Liver (tissue), 8 donors: ENCODE measurements at regions not wholly inside any gene's neighbourhood (a gene's known extent, or its start where the extent isn't known, plus 50 kb on each side); places are given as distances from the start of the nearest gene placed in this dataset.

ENCODE experiments used
- DNase-seq: peaks from one replicate; pipeline ENCODE4 v3.0.0-alpha.2; 2017; ENCODE audit warnings: low spot score
- H3K27ac ChIP-seq, 2 donors: one replicate each; pipeline ENCODE4 v1.7.0; 2013; ENCODE audit warnings: inconsistent platforms in 2 of 2, low read length in 2 of 2, control low read depth in 1 of 2, low read depth in 1 of 2, mild to moderate bottlenecking in 1 of 2
- H3K27me3 ChIP-seq, 4 donors: one replicate each; pipeline versions ENCODE4 v1.6.1 to v1.7.0; 2013; ENCODE audit warnings: low read length in 3 of 4, inconsistent platforms in 1 of 4, mild to moderate bottlenecking in 1 of 4, moderate library complexity in 1 of 4; ENCODE audit not compliant: control insufficient read depth in 4 of 4, insufficient read depth in 4 of 4
- H3K36me3 ChIP-seq, 4 donors: one replicate each; pipeline versions ENCODE4 v1.6.1 to v1.7.0; 2013; ENCODE audit warnings: low read length in 3 of 4, mild to moderate bottlenecking in 3 of 4, low read depth in 1 of 4, moderate library complexity in 1 of 4; ENCODE audit not compliant: control insufficient read depth in 4 of 4, insufficient read depth in 3 of 4
- H3K4me1 ChIP-seq, 4 donors: one replicate each; pipeline versions ENCODE4 v1.6.1 to v1.7.0; 2013; ENCODE audit warnings: low read length in 3 of 4, mild to moderate bottlenecking in 3 of 4, moderate library complexity in 1 of 4; ENCODE audit not compliant: control insufficient read depth in 4 of 4, insufficient read depth in 4 of 4
- H3K4me3 ChIP-seq, 3 donors: one replicate each; pipeline versions ENCODE4 v1.6.1 to v1.7.0; 2013; ENCODE audit warnings: low read length in 3 of 3, control low read depth in 1 of 3, low read depth in 1 of 3, mild to moderate bottlenecking in 1 of 3
- H3K9ac ChIP-seq, 2 donors: one replicate each; pipeline ENCODE4 v1.7.0; 2013; ENCODE audit warnings: low read length in 2 of 2, mild to moderate bottlenecking in 2 of 2, moderate library complexity in 2 of 2, control low read depth in 1 of 2, low read depth in 1 of 2
- H3K9me3 ChIP-seq, 4 donors: one replicate each; pipeline versions ENCODE4 v1.6.1 to v1.7.0; 2013; ENCODE audit warnings: low read length in 3 of 4; ENCODE audit not compliant: control insufficient read depth in 4 of 4
- ATF3 ChIP-seq: IDR thresholded peaks from 2 replicates; pipeline ENCODE4 v1.6.1; 2016; ENCODE audit warnings: antibody characterized with exemption
- CTCF ChIP-seq: fragments of 150-350 bp; IDR thresholded peaks from 2 replicates; pipeline ENCODE4 v1.5.1; 2017; ENCODE audit warnings: improper control_type of control experiment, low read depth, low read length; ENCODE audit not compliant: missing input control
- EGR1 ChIP-seq, 2 donors: IDR thresholded peaks; 2 replicates each; pipeline ENCODE4 v1.6.1; 2016 to 2018; ENCODE audit warnings: antibody characterized with exemption in 2 of 2, low read depth in 2 of 2
- FOXA2 ChIP-seq: IDR thresholded peaks from 2 replicates; pipeline ENCODE4 v1.6.1; 2016; ENCODE audit warnings: antibody characterized with exemption
- GABPA ChIP-seq, 2 donors: IDR thresholded peaks in 1 of 2; conservative IDR thresholded peaks in 1 of 2; 2 replicates each; pipeline ENCODE4 v1.6.1; 2016; ENCODE audit warnings: antibody characterized with exemption in 2 of 2, mild to moderate bottlenecking in 1 of 2, moderate library complexity in 1 of 2
- HNF4G ChIP-seq: IDR thresholded peaks from 2 replicates; pipeline ENCODE4 v1.6.1; 2016; ENCODE audit warnings: antibody characterized with exemption
- MAX ChIP-seq: IDR thresholded peaks from 2 replicates; pipeline ENCODE4 v1.6.1; 2016; ENCODE audit warnings: antibody characterized with exemption
- NR2F2 ChIP-seq: IDR thresholded peaks from 2 replicates; pipeline ENCODE4 v1.6.1; 2016; ENCODE audit warnings: antibody characterized with exemption
- RXRA ChIP-seq, 2 donors: IDR thresholded peaks; 2 replicates each; pipeline ENCODE4 v1.6.1; 2017 to 2018; ENCODE audit warnings: antibody characterized with exemption in 2 of 2, mild to moderate bottlenecking in 1 of 2
- SP1 ChIP-seq: IDR thresholded peaks from 2 replicates; pipeline ENCODE4 v1.6.1; 2018; ENCODE audit warnings: antibody characterized with exemption, mild to moderate bottlenecking
- YY1 ChIP-seq: IDR thresholded peaks from 2 replicates; pipeline ENCODE4 v1.6.1; 2016; ENCODE audit warnings: antibody characterized with exemption, mild to moderate bottlenecking
- ZBTB33 ChIP-seq: IDR thresholded peaks from 2 replicates; pipeline ENCODE4 v1.6.1; 2016; ENCODE audit warnings: antibody characterized with exemption
- WGBS: extraction: QIAGEN DNeasy Blood & Tissue Kit; methylation state at CpG from one replicate; pipeline ENCODE4 v1.1.7; 2013; 5-methylcytosine and 5-hydroxymethylcytosine counted together
- donor health status: healthy.
- donor health status: healthy.
- donor health status: healthy.
- donor health status: healthy.
- donor health status: healthy.

- Histone ChIP-seq H3K4me1 (peaks cover 0 to 3% (median 0%) of the 10 kb centered on the region in 4 donors), H3K27me3 (no peaks in the 10 kb centered on the region), H3K36me3 (no peaks in the 10 kb centered on the region), H3K9ac (no peak overlapping the region), H3K9me3 (no peaks in the 10 kb centered on the region), H3K27ac (no peak overlapping the region), H3K4me3 (no peak overlapping the region)
- 64% methylated on average over 2 of the region's 2 CpGs for WGBS
- no peak for DNase-seq
- TF ChIP-seq RXRA (IDR thresholded peaks at IDR 0.05) (no peak), ZBTB33 (no peak), ATF3 (no peak), GABPA (IDR thresholded peaks at IDR 0.05 in 1 of 2, conservative IDR thresholded peaks at IDR 0.05 in 1 of 2) (no peak), SP1 (no peak), YY1 (no peak), NR2F2 (no peak), HNF4G (no peak)
Observed at GRCh38 chr4:104795264-104795939, 300.7 kb upstream of the CXXC4 start.

- 81% methylated on average over 3 of the region's 3 CpGs for WGBS
- Histone ChIP-seq H3K4me1 (no peaks in the 10 kb centered on the region), H3K9me3 (no peaks in the 10 kb centered on the region), H3K9ac (no peak overlapping the region), H3K36me3 (no peaks in the 10 kb centered on the region), H3K27me3 (no peaks in the 10 kb centered on the region), H3K27ac (no peak overlapping the region), H3K4me3 (no peak overlapping the region)
- no peak for DNase-seq
- TF ChIP-seq CTCF (no peak), FOXA2 (no peak), MAX (no peak)
Observed at GRCh38 chr4:104811727-104812126, 317.0 kb upstream of the CXXC4 start.

GRCh38 chr4:104815665-104816064, 321.0 kb upstream of the CXXC4 start:
- 61% methylated on average over 1 of the region's 1 CpG for WGBS
- DNase-seq = no peak

More at GRCh38 chr4:104815665-104816064, 321.0 kb upstream of the CXXC4 start:
- no peak overlapping the region for H3K27ac ChIP-seq
- no peaks in the 10 kb centered on the region for H3K27me3 ChIP-seq
- no peaks in the 10 kb centered on the region for H3K9me3 ChIP-seq
- no peak overlapping the region for H3K9ac ChIP-seq
- no peaks in the 10 kb centered on the region for H3K36me3 ChIP-seq
- no peaks in the 10 kb centered on the region for H3K4me1 ChIP-seq
- no peak overlapping the region for H3K4me3 ChIP-seq
- TF ChIP-seq EGR1 (IDR thresholded peaks at IDR 0.05; ENCODE audit: low read depth in 2 of 2) (no peak), ATF3 (no peak)
